ENCODE measurements at regions not wholly inside any gene's neighbourhood (a gene's known extent, or its start where the extent isn't known, plus 50 kb on each side); places are given as distances from the start of the nearest gene placed in this dataset.

DNA sequence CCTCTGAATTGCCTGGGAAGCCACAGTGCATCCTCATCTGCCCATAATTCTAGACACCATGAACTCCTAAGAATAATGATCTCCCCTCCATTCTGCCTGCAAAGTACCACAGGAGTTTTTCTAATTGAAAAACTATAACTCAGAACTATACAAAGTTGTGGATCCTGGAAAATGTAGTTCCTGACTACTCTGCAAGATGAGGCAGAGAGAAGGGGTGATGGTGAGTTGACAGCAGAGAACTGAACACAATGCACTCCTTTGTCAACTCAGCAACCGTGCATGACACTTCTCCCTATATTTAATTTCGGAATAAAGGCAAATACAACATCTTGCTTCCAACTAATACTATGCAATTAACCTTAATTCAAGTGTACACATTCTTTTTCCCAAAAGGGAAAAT is 471.1 kb upstream of the FAM98A start:
- H3K4me1 ChIP-seq: no peaks in the 10 kb centered on the region
- H3K27me3 ChIP-seq: no peaks in the 10 kb centered on the region
- DNase-seq (ENCODE audit: low spot score): no peak
- H3K36me3 Mint-ChIP-seq: no peaks in the 10 kb centered on the region
- H3K4me2 ChIP-seq: no peak overlapping the region
- H3F3A ChIP-seq (ENCODE audit: low read depth): no peaks in the 10 kb centered on the region
- H3K36me3 ChIP-seq: no peaks in the 10 kb centered on the region
- no peak overlapping the region for H3K27ac ChIP-seq
- no peak overlapping the region for H3K4me3 ChIP-seq
- no peak overlapping the region for H2AFZ ChIP-seq (replicated peaks)
- H3K27me3 Mint-ChIP-seq (ENCODE audit: insufficient read depth, low read depth): peaks cover 2% of the 10 kb centered on the region
- H3K27ac Mint-ChIP-seq: no peak overlapping the region
- no peaks in the 10 kb centered on the region for H4K20me1 ChIP-seq (ENCODE audit: low read depth)
- TF ChIP-seq EZH2phosphoT487 (IDR thresholded peaks at IDR 0.05) (no peak), EZH2 (IDR thresholded peaks at IDR 0.05) (no peak)
- TF ChIP-seq, protein P1, sequence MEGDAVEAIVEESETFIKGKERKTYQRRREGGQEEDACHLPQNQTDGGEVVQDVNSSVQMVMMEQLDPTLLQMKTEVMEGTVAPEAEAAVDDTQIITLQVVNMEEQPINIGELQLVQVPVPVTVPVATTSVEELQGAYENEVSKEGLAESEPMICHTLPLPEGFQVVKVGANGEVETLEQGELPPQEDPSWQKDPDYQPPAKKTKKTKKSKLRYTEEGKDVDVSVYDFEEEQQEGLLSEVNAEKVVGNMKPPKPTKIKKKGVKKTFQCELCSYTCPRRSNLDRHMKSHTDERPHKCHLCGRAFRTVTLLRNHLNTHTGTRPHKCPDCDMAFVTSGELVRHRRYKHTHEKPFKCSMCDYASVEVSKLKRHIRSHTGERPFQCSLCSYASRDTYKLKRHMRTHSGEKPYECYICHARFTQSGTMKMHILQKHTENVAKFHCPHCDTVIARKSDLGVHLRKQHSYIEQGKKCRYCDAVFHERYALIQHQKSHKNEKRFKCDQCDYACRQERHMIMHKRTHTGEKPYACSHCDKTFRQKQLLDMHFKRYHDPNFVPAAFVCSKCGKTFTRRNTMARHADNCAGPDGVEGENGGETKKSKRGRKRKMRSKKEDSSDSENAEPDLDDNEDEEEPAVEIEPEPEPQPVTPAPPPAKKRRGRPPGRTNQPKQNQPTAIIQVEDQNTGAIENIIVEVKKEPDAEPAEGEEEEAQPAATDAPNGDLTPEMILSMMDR (IDR thresholded peaks at IDR 0.05): no peak
- no peaks in the 10 kb centered on the region for H3K9me3 Mint-ChIP-seq
- no peaks in the 10 kb centered on the region for H3K79me2 ChIP-seq (ENCODE audit: low read depth)
- no peaks in the 10 kb centered on the region for H3K4me1 Mint-ChIP-seq
- no peak overlapping the region for H3K9ac ChIP-seq
- H3K9me3 ChIP-seq (ENCODE audit: low read depth): no peaks in the 10 kb centered on the region
- H3K4me3 Mint-ChIP-seq: no peak overlapping the region

DNA sequence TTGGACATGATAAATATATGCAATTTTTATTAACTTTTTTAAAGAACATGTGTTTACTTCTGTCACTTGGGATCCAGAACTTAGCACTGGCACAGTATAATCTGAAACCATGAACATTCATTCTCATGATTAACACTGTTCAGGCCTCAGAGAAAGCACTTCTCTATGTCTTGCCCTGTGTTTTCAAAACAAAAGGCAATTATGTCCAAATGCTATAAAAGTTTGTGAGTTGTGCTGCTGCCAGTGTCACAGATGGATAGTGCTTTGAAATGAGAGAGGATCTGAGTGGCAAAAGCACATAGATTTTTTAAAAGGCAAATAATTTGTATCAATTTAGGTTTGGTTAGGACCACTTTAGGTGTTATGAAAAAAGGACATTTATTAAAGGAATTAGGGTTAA is 470.5 kb upstream of the FAM98A start:
- Mint-ChIP-seq H3K27me3 (ENCODE audit: insufficient read depth, low read depth) (peaks cover 2% of the 10 kb centered on the region), H3K4me1 (no peaks in the 10 kb centered on the region), H3K9me3 (no peaks in the 10 kb centered on the region), H3K36me3 (no peaks in the 10 kb centered on the region), H3K27ac (no peak overlapping the region), H3K4me3 (no peak overlapping the region)
- Histone ChIP-seq H3K9me3 (ENCODE audit: low read depth) (no peaks in the 10 kb centered on the region), H3K79me2 (ENCODE audit: low read depth) (no peaks in the 10 kb centered on the region), H3K4me1 (no peaks in the 10 kb centered on the region), H3K27me3 (no peaks in the 10 kb centered on the region), H4K20me1 (ENCODE audit: low read depth) (no peaks in the 10 kb centered on the region), H3K4me3 (no peak overlapping the region), H3F3A (ENCODE audit: low read depth) (no peaks in the 10 kb centered on the region), H3K27ac (no peak overlapping the region), H2AFZ (replicated peaks) (no peak overlapping the region), H3K36me3 (no peaks in the 10 kb centered on the region), H3K4me2 (no peak overlapping the region), H3K9ac (no peak overlapping the region)
- no peak for DNase-seq (ENCODE audit: low spot score)
- TF ChIP-seq EZH2 (IDR thresholded peaks at IDR 0.05) (no peak), EZH2phosphoT487 (IDR thresholded peaks at IDR 0.05) (no peak)
- TF ChIP-seq, protein P1 (IDR thresholded peaks at IDR 0.05): no peak

DNA sequence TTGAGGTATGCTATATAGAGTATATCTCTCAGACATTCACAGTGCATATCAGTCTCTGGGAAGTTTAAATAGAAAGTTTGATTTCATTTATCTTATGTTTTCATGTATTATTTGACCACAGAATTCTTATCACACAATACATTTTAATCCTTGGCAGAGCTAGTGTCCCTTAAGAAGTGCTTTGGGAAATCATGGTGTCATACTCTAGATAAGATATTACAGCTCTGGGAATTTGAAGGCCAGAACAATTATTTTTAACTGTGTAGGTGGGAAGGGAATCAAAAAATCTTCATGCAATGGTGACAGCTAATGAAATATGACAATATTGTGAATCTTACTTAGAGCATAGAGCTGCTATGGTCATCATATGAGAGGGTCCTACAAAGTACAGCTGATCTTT is 451.3 kb upstream of the FAM98A start:
- no peaks in the 10 kb centered on the region for H4K20me1 ChIP-seq (ENCODE audit: low read depth)
- Mint-ChIP-seq H3K36me3 (no peaks in the 10 kb centered on the region), H3K4me1 (no peaks in the 10 kb centered on the region), H3K27ac (no peak overlapping the region), H3K4me3 (no peak overlapping the region), H3K27me3 (ENCODE audit: insufficient read depth, low read depth) (no peaks in the 10 kb centered on the region), H3K9me3 (no peaks in the 10 kb centered on the region)
- no peak for DNase-seq (ENCODE audit: low spot score)
- no peaks in the 10 kb centered on the region for H3K36me3 ChIP-seq
- no peak overlapping the region for H2AFZ ChIP-seq (replicated peaks)
- no peak overlapping the region for H3K4me3 ChIP-seq
- no peak overlapping the region for H3K27ac ChIP-seq
- TF ChIP-seq EZH2phosphoT487 (IDR thresholded peaks at IDR 0.05): no peak
- no peak for TF ChIP-seq EZH2 (IDR thresholded peaks at IDR 0.05)
- TF ChIP-seq, protein P1 (IDR thresholded peaks at IDR 0.05): no peak
- no peaks in the 10 kb centered on the region for H3K79me2 ChIP-seq (ENCODE audit: low read depth)
- H3K27me3 ChIP-seq: no peaks in the 10 kb centered on the region
- H3K9ac ChIP-seq: no peak overlapping the region
- H3K9me3 ChIP-seq (ENCODE audit: low read depth): no peaks in the 10 kb centered on the region
- H3F3A ChIP-seq (ENCODE audit: low read depth): no peaks in the 10 kb centered on the region
- H3K4me2 ChIP-seq: no peak overlapping the region
- H3K4me1 ChIP-seq: no peaks in the 10 kb centered on the region

Data from neural progenitor cell (in vitro differentiated cells).